ENCODE measurements at regions not wholly inside any gene's neighbourhood (a gene's known extent, or its start where the extent isn't known, plus 50 kb on each side); places are given as distances from the start of the nearest gene placed in this dataset.

DNA sequence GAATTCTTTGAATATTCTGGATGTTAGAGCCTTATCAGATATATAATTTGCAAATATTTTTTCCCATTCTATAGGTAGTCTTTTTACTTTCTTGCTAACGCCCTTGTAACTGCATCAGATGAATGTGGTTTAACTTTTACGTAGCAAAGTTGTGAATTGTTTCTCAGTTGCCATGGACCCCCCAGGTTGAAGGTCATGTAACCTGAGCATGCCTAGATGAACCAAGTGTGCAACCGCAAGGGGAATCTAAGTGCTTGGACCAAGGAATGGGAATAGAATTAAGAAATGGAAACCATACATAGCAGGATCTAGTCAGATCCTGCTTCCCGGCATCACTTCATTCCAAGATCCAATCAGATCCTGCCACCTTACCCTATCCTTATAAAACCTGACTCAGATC lies 65.1 kb upstream of the TNP1 start:
- no peak for DNase-seq

DNA sequence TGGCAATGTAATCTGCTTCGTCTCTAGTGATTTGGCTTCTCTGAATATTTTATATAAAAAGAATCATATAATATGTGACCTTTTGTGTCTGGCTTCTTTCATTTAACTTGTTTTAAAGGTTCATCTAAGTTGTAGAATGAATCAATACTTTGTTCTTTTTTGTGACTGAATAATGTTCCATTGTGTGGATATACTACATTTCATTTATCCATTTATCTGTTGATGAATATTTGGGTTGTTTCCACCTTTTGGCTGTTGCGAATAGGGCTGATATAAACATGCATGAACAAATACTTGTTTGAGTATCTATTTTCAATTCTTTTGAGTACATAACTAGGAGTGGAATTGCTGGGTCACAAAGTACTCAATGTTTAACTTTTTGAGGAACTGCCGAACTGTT lies 63.8 kb upstream of the TNP1 start:
- DNase-seq, result no peak

DNA sequence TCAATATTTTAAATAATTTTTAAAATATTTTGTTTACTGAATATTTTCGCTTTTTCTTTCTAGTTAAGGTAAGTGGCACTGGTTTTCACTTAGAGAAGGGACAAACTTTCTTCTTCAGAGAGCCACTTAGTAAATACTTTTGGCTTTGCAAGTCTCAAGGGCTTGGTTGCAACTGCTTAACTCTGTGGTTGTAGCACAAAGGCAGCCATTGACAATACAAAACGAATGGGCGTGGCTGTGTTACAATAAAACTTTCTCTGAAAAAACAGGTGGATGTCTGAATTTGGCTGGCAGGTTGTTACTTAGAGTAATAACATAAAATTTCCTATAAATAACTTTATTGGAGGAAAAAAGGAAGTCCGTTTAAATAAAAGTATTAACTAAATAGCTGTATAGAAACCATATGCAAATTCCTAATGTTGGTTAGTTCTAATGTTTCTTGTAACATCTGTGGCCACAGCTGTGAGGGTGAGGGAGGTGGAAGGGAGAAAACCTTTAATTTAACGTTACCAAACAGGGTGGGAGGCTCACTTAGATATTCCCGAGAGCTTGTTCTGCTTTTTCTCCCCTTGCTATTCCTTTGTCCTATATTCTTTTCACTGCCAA lies 62.4 kb upstream of the TNP1 start:
- DNase-seq, result no peak

DNA sequence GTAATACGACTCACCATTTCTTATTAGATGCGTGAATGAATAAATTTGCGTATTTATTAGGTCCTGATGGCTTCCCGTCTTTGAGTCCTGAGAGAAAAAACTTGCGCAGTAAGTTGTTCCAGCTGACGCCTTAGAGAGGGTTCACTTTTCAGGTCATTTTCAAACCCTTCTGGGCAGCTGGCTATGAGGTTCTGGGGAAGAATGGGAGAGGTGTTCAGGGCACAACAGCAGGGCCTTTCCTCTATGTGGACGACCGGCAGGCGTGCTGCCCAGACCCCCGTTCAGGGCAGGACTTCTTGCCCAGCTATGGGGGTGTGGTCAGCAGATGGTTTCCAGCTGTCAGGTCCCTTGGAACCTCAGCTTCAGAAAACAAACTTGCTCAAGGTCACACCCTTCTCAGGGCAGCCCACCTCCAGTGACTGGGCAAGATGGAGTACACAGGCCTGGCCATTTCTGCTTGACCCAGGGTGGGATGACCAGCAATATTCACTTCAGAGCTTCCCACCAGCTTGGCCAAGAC lies 61.1 kb upstream of the TNP1 start:
- no peak for DNase-seq

DNA sequence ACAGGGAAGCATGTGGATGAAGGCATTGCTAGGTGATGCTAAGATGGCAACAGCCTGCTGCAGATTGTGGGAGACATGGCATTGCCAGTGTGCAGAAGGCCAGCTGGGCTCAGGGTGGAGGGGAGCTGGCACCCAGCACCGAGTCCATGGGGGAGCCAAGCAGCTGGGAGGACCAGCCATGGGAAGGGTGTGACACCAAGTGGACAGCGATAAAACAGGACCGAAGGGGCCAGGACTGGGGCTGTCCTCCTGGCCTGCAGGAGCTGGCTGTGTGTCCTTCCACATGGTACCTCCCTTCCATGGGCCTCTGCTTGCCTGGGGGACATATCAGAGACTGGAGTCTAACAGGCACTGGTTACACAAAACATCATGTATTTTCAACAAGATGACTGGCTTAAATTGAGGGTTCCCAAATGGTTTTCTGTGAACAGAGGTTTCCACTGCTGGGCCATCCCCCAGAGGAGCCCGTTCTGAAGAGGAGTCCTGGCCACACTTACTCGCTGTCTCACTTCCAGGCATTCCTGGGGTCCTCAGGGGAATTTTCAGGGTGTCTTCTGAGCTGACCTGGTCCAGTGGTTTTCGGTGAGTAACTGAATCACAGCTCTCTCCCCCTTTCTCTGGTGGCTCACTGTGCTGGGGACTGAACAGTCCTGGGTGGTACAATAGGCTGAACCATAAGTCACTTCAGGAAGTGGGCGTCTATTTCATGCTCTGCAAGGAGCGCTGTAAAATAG lies 60.4 kb upstream of the TNP1 start:
- no peak for DNase-seq

DNA sequence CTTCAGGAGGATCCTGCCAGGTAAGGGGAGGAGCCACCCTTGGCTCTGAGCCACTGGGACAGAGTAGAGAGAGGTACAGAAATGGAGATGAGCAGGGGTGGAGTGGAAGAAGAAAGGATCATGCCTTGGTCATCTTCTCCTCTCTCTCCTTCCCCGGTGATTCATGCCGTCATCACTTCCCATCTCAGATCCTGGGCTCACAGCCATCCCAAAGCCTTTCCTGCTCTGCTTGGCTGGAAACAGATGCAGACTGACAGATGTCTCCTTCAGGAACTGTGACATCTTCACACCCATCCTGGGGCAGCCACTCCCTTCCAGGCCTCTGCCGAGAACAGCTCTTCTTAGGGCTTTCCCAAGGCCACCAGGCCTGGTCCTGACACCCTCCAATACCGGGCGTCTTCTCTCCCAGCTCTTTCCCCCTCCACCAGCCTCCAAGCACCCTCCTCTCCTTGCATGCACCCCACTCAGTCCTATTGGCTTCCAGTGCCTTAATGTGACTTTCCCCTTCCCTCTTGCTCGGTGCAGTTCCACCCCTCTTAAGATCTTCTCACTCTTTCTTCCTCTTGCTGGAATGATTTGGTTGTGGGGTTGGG lies 58.3 kb upstream of the TNP1 start:
- DNase-seq, result peak; percentile 48

DNA sequence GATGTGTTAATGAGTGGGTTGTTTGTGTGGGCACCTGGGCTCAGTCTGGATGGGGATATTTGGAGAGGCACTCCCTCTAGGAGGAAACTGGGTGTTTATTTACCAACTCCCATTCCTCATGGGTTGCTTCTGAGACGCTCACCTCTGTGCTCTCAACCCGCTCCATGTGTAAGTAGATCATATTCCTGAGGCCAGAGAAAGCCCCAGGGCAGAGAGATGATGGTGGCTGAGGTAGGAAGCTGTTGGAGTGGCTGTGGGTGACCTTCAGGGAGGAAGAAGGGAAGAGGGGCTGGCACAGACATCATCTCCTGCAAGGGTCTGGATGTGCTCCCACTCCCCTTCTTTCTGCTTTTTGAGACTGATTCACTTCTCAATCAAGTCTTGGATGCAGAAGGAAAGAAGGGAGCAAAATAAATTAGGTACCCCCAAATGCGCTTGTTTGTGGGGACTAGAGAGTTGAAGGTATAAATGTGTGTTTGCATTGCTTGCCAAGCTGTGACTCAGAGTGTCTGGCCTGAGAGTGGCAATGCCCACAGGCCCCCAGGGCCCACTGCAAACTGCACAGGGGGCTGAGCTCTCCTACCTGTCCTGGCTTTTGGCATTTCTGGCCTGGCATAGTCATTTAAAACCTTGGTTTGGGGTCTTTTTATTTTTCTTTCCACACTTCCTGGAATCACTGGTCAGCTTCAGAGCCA lies 57.2 kb upstream of the TNP1 start:
- DNase-seq, result no peak

DNA sequence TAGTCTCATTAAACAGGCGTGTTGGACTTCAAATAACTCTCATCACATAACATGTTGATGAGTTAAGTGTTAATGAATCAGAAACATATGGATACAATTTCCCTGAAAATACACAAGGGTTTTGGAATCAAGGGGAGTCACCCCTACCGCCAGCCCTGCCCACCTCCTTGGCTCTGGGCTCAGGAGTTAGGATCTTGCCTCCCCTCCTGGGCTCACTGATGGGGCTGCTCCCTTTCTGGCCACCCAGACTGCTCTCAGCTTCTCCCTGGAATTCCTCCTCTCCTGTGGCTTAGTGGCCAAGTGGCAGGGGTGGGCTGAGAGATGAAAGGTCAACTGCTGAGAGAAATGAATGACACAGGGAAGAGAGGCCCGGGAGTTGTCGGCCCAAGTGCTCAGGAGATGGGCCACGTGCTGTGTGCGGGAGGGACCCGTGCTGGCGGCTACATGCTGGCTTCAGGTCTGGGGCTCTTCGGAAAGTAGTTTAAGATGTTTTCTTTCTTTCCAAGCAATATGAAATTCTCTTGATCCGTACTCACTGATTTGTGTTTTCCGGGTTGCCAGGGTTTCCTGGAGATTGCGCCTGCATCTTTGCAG lies 55.8 kb upstream of the TNP1 start:
- DNase-seq, result no peak

DNA sequence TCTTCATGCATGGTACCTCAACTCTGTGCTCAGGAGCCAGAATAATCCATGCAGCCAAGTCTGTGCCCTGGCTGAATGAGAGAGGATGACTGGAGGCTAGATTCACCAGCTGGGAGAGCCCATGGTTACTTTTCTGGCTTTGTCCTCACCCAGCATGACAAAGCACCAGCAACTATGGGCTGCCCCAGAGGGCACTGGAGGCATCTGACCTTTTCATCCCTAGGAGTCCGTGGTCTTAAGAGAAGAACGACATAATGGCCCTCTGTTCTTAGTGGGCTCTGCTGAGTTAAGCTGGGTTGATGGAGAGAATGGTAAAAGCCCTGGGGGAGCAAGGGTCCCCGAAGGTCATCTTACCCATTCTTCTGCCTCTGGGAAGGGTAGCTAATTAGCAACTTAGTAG lies 54.6 kb upstream of the TNP1 start:
- DNase-seq, result no peak

DNA sequence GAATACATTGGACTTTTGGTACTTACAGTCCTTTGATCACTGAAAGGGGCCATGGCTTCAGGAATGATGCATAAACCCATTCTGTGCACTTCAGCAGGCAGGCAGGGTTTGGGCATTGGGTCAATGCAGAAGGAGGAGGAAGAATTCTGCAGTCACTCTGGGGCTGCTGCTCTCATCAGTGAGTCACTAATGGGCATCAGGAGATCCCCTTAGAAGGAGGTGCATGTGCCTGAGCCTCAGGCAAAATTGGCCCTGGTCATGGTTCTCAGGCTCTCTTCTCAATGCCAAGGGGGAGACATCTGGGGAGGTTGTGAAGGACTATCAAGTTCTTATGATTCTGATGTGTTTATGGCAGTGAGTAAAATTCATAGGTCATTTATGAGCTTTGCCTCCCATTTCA lies 52.0 kb upstream of the TNP1 start:
- no peak for DNase-seq

DNA sequence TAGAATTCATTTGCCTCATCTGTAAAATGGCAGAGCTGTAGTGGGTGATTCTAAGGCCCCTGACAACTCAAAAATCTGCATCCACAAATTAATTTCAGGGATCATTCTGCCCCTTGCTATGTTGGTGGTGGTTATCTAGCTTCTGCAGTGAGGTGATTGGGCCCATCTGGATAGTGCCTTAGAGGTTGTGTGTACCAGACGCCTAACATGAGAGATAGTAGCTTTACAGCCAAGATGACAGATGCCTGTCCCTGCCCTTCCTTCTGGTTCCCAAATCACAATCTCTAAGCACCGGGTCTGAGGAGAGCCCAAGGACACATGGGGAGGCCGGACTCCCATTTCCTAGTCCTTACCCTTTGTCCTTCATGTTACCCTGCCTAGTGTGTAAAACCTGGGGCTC lies 51.1 kb upstream of the TNP1 start:
- no peak for DNase-seq

DNA sequence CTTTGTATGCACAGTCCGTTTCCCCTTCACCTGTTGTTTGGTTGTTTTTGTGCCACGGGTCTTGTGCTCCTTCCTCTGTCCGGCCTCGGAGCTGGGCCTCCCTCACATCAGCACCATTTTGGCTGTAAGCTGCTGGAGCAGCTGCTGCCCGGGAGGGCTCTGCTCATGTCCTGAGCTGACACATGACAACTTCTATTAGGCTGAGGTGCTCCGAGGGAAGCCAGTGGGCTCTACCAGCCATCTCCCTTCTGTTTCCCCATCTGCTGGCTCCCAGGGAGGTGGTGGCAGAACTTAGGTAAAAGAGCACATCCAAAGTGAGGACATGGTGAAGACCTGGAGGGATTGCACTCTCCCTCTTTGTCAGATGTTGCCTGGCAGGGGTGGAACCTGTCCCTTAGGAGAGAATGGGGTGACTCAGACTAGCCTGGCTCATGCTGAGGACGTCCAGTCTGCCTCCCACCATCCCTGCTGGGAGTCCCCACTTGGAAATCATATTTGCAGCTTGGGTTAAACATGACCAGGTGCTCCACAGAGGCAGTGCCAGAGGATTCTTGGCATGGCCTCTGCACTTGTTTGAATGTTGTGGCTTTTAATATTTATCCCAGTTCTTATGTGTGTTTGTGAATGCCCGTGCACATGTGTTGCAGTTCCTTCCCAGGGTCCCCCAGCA lies 49.8 kb upstream of the TNP1 start:
- no peak for DNase-seq

Data from left hindlimb (tissue), 1 donor.